Trophoblast cell (in vitro differentiated cells and primary cell): ENCODE measurements at regions not wholly inside any gene's neighbourhood (a gene's known extent, or its start where the extent isn't known, plus 50 kb on each side); places are given as distances from the start of the nearest gene placed in this dataset.

Experiments used
- DNase-seq, 2 donors: peaks; one replicate each; pipeline ENCODE4 v3.0.0-alpha.2; 2016
- H2AFZ ChIP-seq: 2 replicates; pipeline ENCODE4 v1.6.1; 2013; ENCODE audit warnings: low read length, moderate library complexity, mild to moderate bottlenecking; ENCODE audit not compliant: insufficient read depth, poor library complexity
- H2AK5ac ChIP-seq: 2 replicates; pipeline ENCODE4 v1.6.1; 2013; ENCODE audit warnings: mild to moderate bottlenecking, low read length
- H2BK120ac ChIP-seq: 2 replicates; pipeline ENCODE4 v1.6.1; 2013; ENCODE audit warnings: low read length, mild to moderate bottlenecking, moderate library complexity; ENCODE audit not compliant: insufficient read depth, poor library complexity
- H2BK12ac ChIP-seq: 2 replicates; pipeline ENCODE4 v1.6.1; 2013; ENCODE audit warnings: mild to moderate bottlenecking, low read length, moderate library complexity
- H2BK5ac ChIP-seq: 2 replicates; pipeline ENCODE4 v1.6.1; 2013; ENCODE audit warnings: low read length, low read depth, moderate library complexity, mild to moderate bottlenecking; ENCODE audit not compliant: poor library complexity
- H3K14ac ChIP-seq: 2 replicates; pipeline ENCODE4 v1.6.1; 2013; ENCODE audit warnings: mild to moderate bottlenecking, low read length
- H3K18ac ChIP-seq: 2 replicates; pipeline ENCODE4 v1.6.1; 2013; ENCODE audit warnings: mild to moderate bottlenecking, low read length
- H3K23ac ChIP-seq: 2 replicates; pipeline ENCODE4 v1.6.1; 2013; ENCODE audit warnings: low read length
- H3K27ac ChIP-seq: 2 replicates; pipeline ENCODE4 v1.5.1; 2013; ENCODE audit warnings: low read depth, mild to moderate bottlenecking, inconsistent platforms, low read length, moderate library complexity
- H3K27me3 ChIP-seq: 2 replicates; pipeline ENCODE4 v1.6.1; 2013; ENCODE audit warnings: inconsistent platforms, mild to moderate bottlenecking, low read length, moderate library complexity; ENCODE audit not compliant: insufficient read depth
- H3K36me3 ChIP-seq, 2 experiments: 1 replicate in 1 of 2; 2 replicates in 1 of 2; pipeline ENCODE4 v1.6.1; 2013; ENCODE audit warnings: low read length in 2 of 2, mild to moderate bottlenecking in 2 of 2, moderate library complexity in 1 of 2; ENCODE audit not compliant: insufficient read depth in 2 of 2, control insufficient read depth in 1 of 2
- H3K4ac ChIP-seq: 2 replicates; pipeline ENCODE4 v1.6.1; 2013; ENCODE audit warnings: low read depth, mild to moderate bottlenecking, low read length, moderate library complexity
- H3K4me1 ChIP-seq, 2 experiments: 1 replicate in 1 of 2; 2 replicates in 1 of 2; pipeline ENCODE4 v1.6.1; 2013; ENCODE audit warnings: low read length in 2 of 2, mild to moderate bottlenecking in 2 of 2, moderate library complexity in 1 of 2; ENCODE audit not compliant: insufficient read depth in 2 of 2, control insufficient read depth in 1 of 2
- H3K4me2 ChIP-seq: 2 replicates; pipeline ENCODE4 v1.6.1; 2013; ENCODE audit warnings: inconsistent platforms, mild to moderate bottlenecking, low read length, moderate library complexity
- H3K4me3 ChIP-seq: 2 replicates; pipeline ENCODE4 v1.5.1; 2013; ENCODE audit warnings: mild to moderate bottlenecking, low read depth, low read length, inconsistent platforms
- H3K79me1 ChIP-seq: one replicate; pipeline ENCODE4 v1.6.1; 2013; ENCODE audit warnings: low read length
- H3K79me2 ChIP-seq: 2 replicates; pipeline ENCODE4 v1.6.1; 2013; ENCODE audit warnings: low read length, mild to moderate bottlenecking; ENCODE audit not compliant: control insufficient read depth, insufficient read depth, poor library complexity
- H3K9ac ChIP-seq: 2 replicates; pipeline ENCODE4 v1.6.1; 2013; ENCODE audit warnings: mild to moderate bottlenecking, low read length
- H3K9me3 ChIP-seq: 2 replicates; pipeline ENCODE4 v1.6.1; 2013; ENCODE audit warnings: low read depth, mild to moderate bottlenecking, control low read depth, inconsistent platforms, low read length; ENCODE audit not compliant: insufficient read depth
- H4K12ac ChIP-seq: 2 replicates; pipeline ENCODE4 v1.6.1; 2013; ENCODE audit warnings: low read depth, mild to moderate bottlenecking, low read length, moderate library complexity
- H4K8ac ChIP-seq: 2 replicates; pipeline ENCODE4 v1.6.1; 2013; ENCODE audit warnings: low read depth, mild to moderate bottlenecking, low read length, moderate library complexity
- H4K91ac ChIP-seq: one replicate; pipeline ENCODE4 v1.6.1; 2013; ENCODE audit warnings: low read depth, mild to moderate bottlenecking, low read length, moderate library complexity
- WGBS: extraction: QIAGEN DNeasy Blood & Tissue Kit; methylation state at CpG from one replicate; pipeline ENCODE4 v1.1.7; 2013; ENCODE audit warnings: missing lambda C conversion rate; ENCODE audit not compliant: insufficient read length, insufficient coverage; ENCODE audit errors: extremely low coverage; 5-methylcytosine and 5-hydroxymethylcytosine counted together

GRCh38 chr1:81672766-81673165, 128.0 kb upstream of the ADGRL2 start:
- H2BK5ac ChIP-seq = no peak overlapping the region
- no peak overlapping the region for H2BK120ac ChIP-seq
- H2AFZ ChIP-seq = no peak overlapping the region
- H2AK5ac ChIP-seq = no peak overlapping the region
- no peaks in the 10 kb centered on the region for H3K27me3 ChIP-seq
- no peaks in the 10 kb centered on the region for H3K9me3 ChIP-seq
- peaks cover 3% of the 10 kb centered on the region for H3K79me1 ChIP-seq
- H3K4me2 ChIP-seq = no peak overlapping the region
- H3K4me1 ChIP-seq = no peaks in the 10 kb centered on the region
- no peak overlapping the region for H3K23ac ChIP-seq
- no peak overlapping the region for H3K9ac ChIP-seq
- no peak overlapping the region for H3K4me3 ChIP-seq
- no peaks in the 10 kb centered on the region for H3K36me3 ChIP-seq
- H3K14ac ChIP-seq = no peak overlapping the region
- no peak overlapping the region for H4K91ac ChIP-seq
- H3K4ac ChIP-seq = no peak overlapping the region
- H4K8ac ChIP-seq = no peak overlapping the region
- DNase-seq = no peak
- H3K79me2 ChIP-seq = no peaks in the 10 kb centered on the region
- no peak overlapping the region for H2BK12ac ChIP-seq
- no peak overlapping the region for H4K12ac ChIP-seq
- no peak overlapping the region for H3K27ac ChIP-seq
- H3K18ac ChIP-seq = no peak overlapping the region

GRCh38 chr1:81671038-81671437, 129.7 kb upstream of the ADGRL2 start:
- Histone ChIP-seq H3K27me3 (no peaks in the 10 kb centered on the region), H3K4me3 (no peak overlapping the region), H2BK5ac (no peak overlapping the region), H4K8ac (no peak overlapping the region), H3K27ac (no peak overlapping the region), H3K9ac (no peak overlapping the region), H3K23ac (no peak overlapping the region), H3K14ac (no peak overlapping the region), H3K4me2 (no peak overlapping the region), H3K36me3 (no peaks in the 10 kb centered on the region), H2AK5ac (no peak overlapping the region), H4K91ac (no peak overlapping the region), H3K9me3 (no peaks in the 10 kb centered on the region), H3K79me2 (no peaks in the 10 kb centered on the region), H3K79me1 (peaks cover 4% of the 10 kb centered on the region), H3K4ac (no peak overlapping the region), H2AFZ (no peak overlapping the region), H3K4me1 (no peaks in the 10 kb centered on the region), H3K18ac (no peak overlapping the region), H4K12ac (no peak overlapping the region), H2BK12ac (no peak overlapping the region), H2BK120ac (no peak overlapping the region)
- no CpG with 5 or more reads among the region's 3 CpGs for WGBS
- DNase-seq = no peak

DNA sequence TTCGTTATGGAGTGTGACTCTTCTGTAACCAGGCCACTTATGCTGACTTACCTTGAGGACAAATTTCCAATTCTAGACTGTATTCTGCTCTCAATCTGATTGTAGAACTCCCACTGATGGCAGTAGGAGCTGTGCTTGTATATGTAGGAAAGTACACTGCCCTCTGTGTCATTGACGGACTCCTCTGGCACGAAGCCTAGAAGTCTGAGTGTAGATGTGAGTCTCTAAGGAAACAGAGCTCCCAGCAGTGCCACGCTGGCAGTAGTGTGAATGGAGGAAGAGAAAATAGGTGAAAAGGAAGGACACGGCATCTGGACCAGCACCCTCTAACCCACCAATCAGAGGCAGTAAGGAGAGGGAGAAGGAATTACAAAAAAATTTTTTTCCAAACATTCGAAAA, 130.4 kb upstream of the ADGRL2 start:
- no CpG with 5 or more reads among the region's 6 CpGs for WGBS
- Histone ChIP-seq H2AK5ac (no peak overlapping the region), H3K14ac (no peak overlapping the region), H2BK120ac (no peak overlapping the region), H3K79me2 (no peaks in the 10 kb centered on the region), H3K23ac (no peak overlapping the region), H3K9me3 (no peaks in the 10 kb centered on the region), H2AFZ (no peak overlapping the region), H3K36me3 (no peaks in the 10 kb centered on the region), H4K91ac (no peak overlapping the region), H3K4me1 (no peaks in the 10 kb centered on the region), H4K8ac (no peak overlapping the region), H2BK12ac (no peak overlapping the region), H3K27ac (no peak overlapping the region), H3K79me1 (peaks cover 4% of the 10 kb centered on the region), H3K18ac (no peak overlapping the region), H3K4me2 (no peak overlapping the region), H3K4me3 (no peak overlapping the region), H2BK5ac (no peak overlapping the region), H3K9ac (no peak overlapping the region), H4K12ac (no peak overlapping the region), H3K4ac (no peak overlapping the region), H3K27me3 (no peaks in the 10 kb centered on the region)
- DNase-seq = no peak

DNA sequence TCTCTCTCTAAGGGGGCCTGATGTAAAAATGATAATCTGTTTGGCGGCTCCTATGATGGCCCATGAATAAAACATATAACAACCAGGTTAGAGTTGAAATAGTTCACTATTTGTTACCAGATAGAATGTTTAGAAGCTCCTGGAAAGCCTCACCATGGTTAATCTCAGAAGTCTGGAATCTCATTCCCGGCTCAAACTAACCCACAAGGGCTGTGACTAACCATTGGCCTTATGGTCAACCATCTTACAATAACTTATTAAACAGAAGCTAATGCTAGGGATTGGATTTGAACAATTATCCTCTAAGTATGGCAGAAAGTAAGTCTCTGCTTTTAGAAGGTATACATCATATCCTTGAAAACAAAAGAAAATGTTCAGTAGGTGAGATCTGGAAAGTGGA, 134.1 kb upstream of the ADGRL2 start:
- H3K4me1 ChIP-seq = peaks cover 0 to 2% of the 10 kb centered on the region in 2 experiments
- no peaks in the 10 kb centered on the region for H3K79me2 ChIP-seq
- H4K12ac ChIP-seq = no peak overlapping the region
- DNase-seq = no peak
- H2BK12ac ChIP-seq = no peak overlapping the region
- no peak overlapping the region for H3K4me3 ChIP-seq
- H3K9ac ChIP-seq = no peak overlapping the region
- no peak overlapping the region for H3K14ac ChIP-seq
- H3K23ac ChIP-seq = no peak overlapping the region
- H3K27ac ChIP-seq = no peak overlapping the region
- no CpG with 5 or more reads among the region's 2 CpGs for WGBS
- H3K9me3 ChIP-seq = no peaks in the 10 kb centered on the region
- peaks cover 4% of the 10 kb centered on the region for H3K79me1 ChIP-seq
- H4K8ac ChIP-seq = no peak overlapping the region
- no peak overlapping the region for H3K4ac ChIP-seq
- H3K27me3 ChIP-seq = no peaks in the 10 kb centered on the region
- H2AK5ac ChIP-seq = no peak overlapping the region
- H4K91ac ChIP-seq = no peak overlapping the region
- no peak overlapping the region for H2BK5ac ChIP-seq
- no peak overlapping the region for H3K18ac ChIP-seq
- H2BK120ac ChIP-seq = no peak overlapping the region
- no peak overlapping the region for H2AFZ ChIP-seq
- no peaks in the 10 kb centered on the region for H3K36me3 ChIP-seq
- H3K4me2 ChIP-seq = no peak overlapping the region
